Cardiac muscle cell (in vitro differentiated cells and primary cell): ENCODE measurements at regions not wholly inside any gene's neighbourhood (a gene's known extent, or its start where the extent isn't known, plus 50 kb on each side); places are given as distances from the start of the nearest gene placed in this dataset.

ENCODE experiments used
- DNase-seq, 2 donors: peaks; one replicate each; pipeline versions ENCODE4 v3.0.0 to v3.0.0-alpha.2; 2010 to 2017; ENCODE audit warnings: low read depth in 1 of 2, low spot score in 1 of 2
- H3K27ac ChIP-seq: fragments of 200-600 bp; sonication (generic); 2 replicates; pipeline ENCODE4 v1.5.1; 2016
- H3K27me3 ChIP-seq: fragments of 200-600 bp; sonication (generic); 2 replicates; pipeline ENCODE4 v1.6.0; 2016; ENCODE audit warnings: control low read depth
- H3K36me3 ChIP-seq: fragments of 200-600 bp; sonication (generic); 2 replicates; pipeline ENCODE4 v1.5.1; 2016; ENCODE audit warnings: control low read depth
- H3K4me1 ChIP-seq: fragments of 200-600 bp; sonication (generic); 2 replicates; pipeline ENCODE4 v1.8.1; 2017; ENCODE audit warnings: low read depth, mild to moderate bottlenecking, mixed run types
- H3K4me3 ChIP-seq: fragments of 200-600 bp; sonication (generic); 2 replicates; pipeline ENCODE4 v1.5.1; 2016; ENCODE audit warnings: mild to moderate bottlenecking
- H3K9me3 ChIP-seq: fragments of 200-600 bp; sonication (generic); 2 replicates; pipeline ENCODE4 v1.5.1; 2017; ENCODE audit warnings: low read depth, mild to moderate bottlenecking, control low read depth
- TF ChIP-seq, protein P1 (sequence below): IDR thresholded peaks from 2 replicates; pipeline ENCODE4 v1.5.1; 2012; ENCODE audit warnings: low read depth, mild to moderate bottlenecking, low read length

DNA sequence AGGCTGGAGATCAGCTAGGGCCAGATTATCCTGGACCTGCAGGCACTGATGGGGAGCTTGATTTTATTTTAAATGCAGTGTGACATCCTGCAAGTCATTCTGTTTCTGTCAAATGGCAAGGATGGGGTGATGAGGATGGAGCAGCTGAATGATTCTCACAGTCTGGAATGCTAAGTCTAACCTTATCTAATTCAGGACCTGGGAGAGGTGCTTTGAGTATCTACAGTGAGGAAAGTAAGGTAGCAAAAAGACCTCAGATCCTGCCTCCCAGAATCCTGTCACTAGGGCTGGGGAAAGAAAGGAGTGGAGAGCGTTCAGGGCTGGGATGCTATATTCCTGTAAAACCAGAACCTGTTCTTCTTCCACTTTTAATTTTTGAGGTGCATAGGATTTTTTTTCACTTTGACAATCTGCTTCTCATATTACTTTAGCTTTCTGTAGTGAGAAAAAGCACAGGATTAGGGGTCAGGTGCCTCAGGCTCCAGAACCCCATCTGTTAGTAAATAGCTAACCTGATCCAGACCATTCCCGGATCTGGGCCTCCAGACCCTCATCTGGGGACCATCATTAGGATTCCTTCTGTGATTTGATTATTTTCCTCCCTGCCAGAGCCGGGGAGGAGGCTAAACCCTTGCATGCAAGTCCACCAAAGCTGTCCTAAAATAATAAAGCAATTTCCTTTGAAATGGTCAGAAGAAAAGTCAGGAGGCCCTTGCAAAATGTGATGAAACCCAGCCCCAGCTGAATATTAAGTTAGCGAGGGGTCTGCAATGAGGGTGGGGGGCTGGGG is 54.7 kb downstream of the ASCL1 start:
- H3K4me3 ChIP-seq: no peak overlapping the region
- TF ChIP-seq, protein P1, sequence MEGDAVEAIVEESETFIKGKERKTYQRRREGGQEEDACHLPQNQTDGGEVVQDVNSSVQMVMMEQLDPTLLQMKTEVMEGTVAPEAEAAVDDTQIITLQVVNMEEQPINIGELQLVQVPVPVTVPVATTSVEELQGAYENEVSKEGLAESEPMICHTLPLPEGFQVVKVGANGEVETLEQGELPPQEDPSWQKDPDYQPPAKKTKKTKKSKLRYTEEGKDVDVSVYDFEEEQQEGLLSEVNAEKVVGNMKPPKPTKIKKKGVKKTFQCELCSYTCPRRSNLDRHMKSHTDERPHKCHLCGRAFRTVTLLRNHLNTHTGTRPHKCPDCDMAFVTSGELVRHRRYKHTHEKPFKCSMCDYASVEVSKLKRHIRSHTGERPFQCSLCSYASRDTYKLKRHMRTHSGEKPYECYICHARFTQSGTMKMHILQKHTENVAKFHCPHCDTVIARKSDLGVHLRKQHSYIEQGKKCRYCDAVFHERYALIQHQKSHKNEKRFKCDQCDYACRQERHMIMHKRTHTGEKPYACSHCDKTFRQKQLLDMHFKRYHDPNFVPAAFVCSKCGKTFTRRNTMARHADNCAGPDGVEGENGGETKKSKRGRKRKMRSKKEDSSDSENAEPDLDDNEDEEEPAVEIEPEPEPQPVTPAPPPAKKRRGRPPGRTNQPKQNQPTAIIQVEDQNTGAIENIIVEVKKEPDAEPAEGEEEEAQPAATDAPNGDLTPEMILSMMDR: no peak
- no peaks in the 10 kb centered on the region for H3K36me3 ChIP-seq
- H3K27me3 ChIP-seq: no peaks in the 10 kb centered on the region
- H3K9me3 ChIP-seq: no peaks in the 10 kb centered on the region
- H3K4me1 ChIP-seq: no peaks in the 10 kb centered on the region
- DNase-seq: peak in 1 of 2 donors; percentile 19
- no peak overlapping the region for H3K27ac ChIP-seq

DNA sequence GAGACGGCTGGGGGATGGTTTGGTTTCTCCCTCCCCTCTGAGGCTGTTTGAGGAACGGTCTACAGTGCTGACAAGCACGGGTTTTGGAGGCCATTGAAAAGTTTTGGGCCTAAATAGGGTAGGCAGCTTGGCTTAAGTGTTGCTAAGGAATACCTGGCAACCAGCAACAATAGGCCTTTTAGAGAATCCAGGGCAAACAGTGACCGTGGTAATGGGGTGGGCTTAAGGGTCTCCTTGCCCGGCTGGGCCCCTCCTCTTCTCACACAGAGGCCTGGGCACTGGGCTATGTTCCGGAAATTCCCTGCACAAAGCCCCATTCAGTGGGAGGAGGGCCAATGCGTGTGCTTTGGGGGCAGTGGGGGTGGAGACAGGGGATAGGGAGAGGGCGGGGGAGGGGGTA is 55.4 kb downstream of the ASCL1 start:
- Histone ChIP-seq H3K27ac (no peak overlapping the region), H3K36me3 (no peaks in the 10 kb centered on the region), H3K9me3 (no peaks in the 10 kb centered on the region), H3K4me1 (no peaks in the 10 kb centered on the region), H3K27me3 (no peaks in the 10 kb centered on the region), H3K4me3 (no peak overlapping the region)
- no peak for DNase-seq
- TF ChIP-seq, protein P1: no peak

DNA sequence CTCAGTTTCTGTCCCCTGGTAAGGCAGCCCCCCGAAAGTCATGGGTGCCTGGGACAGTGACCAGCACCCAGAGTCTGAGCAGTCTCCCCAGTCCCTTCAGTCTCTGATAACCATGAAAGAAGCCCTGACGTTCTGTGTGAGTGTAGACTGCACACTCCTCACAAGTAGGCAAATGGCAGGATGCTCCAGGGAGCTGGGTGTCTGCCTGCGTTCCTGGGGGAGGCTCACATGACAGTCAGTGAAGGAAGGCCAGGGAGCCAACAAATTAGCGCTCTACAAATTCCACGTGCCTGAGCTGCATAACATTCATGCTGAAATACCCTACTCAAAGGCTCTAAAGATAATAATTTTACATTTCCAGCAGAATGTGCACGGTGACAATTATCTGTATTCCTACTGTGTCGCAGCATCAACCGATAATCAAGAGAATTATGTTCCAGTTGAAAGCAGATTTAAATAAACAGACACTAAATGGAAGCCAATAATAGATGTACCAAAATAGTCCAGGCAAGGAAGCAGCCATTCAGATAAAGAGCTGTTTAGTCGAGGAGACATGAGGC is 56.3 kb downstream of the ASCL1 start:
- Histone ChIP-seq H3K9me3 (no peaks in the 10 kb centered on the region), H3K36me3 (no peaks in the 10 kb centered on the region), H3K27me3 (no peaks in the 10 kb centered on the region), H3K4me3 (no peak overlapping the region), H3K4me1 (no peaks in the 10 kb centered on the region), H3K27ac (no peak overlapping the region)
- TF ChIP-seq, protein P1: no peak
- DNase-seq: no peak

DNA sequence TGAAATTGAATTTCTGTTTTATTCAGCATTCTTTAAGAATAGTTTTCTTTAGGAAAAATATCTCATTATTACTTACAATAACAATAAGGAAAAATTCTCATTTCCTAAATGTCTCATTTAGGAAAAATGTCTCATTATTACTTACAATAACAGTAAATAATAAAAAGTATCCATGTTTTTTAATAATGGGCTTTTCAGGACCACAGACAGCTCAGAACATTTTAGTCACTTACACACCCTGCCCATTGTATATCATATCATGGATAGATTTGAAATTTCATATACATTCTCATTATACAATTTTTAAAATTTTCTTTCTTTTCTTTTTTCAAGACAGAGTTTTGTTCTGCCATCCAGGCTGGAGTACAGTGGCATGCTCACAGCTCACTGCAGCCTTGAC is 58.9 kb downstream of the ASCL1 start:
- H3K27me3 ChIP-seq: no peaks in the 10 kb centered on the region
- no peak overlapping the region for H3K4me3 ChIP-seq
- H3K4me1 ChIP-seq: no peaks in the 10 kb centered on the region
- TF ChIP-seq, protein P1: no peak
- no peaks in the 10 kb centered on the region for H3K9me3 ChIP-seq
- no peak overlapping the region for H3K27ac ChIP-seq
- DNase-seq: peak in 1 of 2 donors; percentile 15
- no peaks in the 10 kb centered on the region for H3K36me3 ChIP-seq

DNA sequence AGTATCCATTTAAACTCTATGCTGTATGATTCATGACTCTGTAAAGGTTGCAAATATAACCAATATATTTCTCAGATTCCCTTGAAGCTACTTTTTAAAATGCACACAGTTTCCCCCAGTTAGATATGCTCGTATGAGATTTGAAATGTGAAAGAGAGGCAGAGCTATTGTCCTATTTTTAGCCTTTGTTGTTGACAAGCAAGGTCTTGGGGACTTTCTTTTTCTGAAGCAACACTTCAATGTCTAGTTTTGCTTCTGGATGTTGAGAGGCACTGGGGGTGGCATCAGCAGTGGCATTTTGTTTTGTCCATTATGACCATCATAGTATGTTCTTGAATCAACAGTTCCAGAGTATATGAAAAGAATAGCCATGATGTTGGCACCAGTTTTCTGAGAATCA is 63.4 kb downstream of the ASCL1 start:
- no peaks in the 10 kb centered on the region for H3K36me3 ChIP-seq

More for the DNA sequence above, 63.4 kb downstream of the ASCL1 start:
- no peak for DNase-seq
- H3K27ac ChIP-seq: no peak overlapping the region
- no peaks in the 10 kb centered on the region for H3K4me1 ChIP-seq
- TF ChIP-seq, protein P1: no peak
- H3K4me3 ChIP-seq: no peak overlapping the region
- no peaks in the 10 kb centered on the region for H3K9me3 ChIP-seq
- no peaks in the 10 kb centered on the region for H3K27me3 ChIP-seq
